ENCODE measurements at regions not wholly inside any gene's neighbourhood (a gene's known extent, or its start where the extent isn't known, plus 50 kb on each side); places are given as distances from the start of the nearest gene placed in this dataset.
"Not testable (repeated sequence)": the region's sequence is repeated elsewhere in the genome, so short reads cannot be mapped to it uniquely, and the experiment has no call there.

- no peak for DNase-seq (ENCODE audit: low read depth)
Measured at GRCh38 chr1:43108080-43108479, 64.0 kb downstream of the EBNA1BP2 start.

- DNase-seq (ENCODE audit: low read depth): no peak
Measured at GRCh38 chr1:43107664-43108063, 64.4 kb downstream of the EBNA1BP2 start.

GRCh38 chr1:43104027-43104763 is 67.9 kb downstream of the EBNA1BP2 start:
- no peak for DNase-seq (ENCODE audit: low read depth)

- DNase-seq (ENCODE audit: low read depth): no peak
Measured at GRCh38 chr1:43101061-43101460, 71.0 kb downstream of the EBNA1BP2 start.

- no peak for DNase-seq (ENCODE audit: low read depth)
Measured at GRCh38 chr1:43098200-43098599, 73.9 kb downstream of the EBNA1BP2 start.

- not testable (repeated sequence) for DNase-seq (ENCODE audit: low read depth)
Measured at GRCh38 chr1:43096528-43096927, 75.6 kb downstream of the EBNA1BP2 start.

- not testable (repeated sequence) for DNase-seq (ENCODE audit: low read depth)
Measured at GRCh38 chr1:43090812-43091211, 81.3 kb downstream of the EBNA1BP2 start.

- DNase-seq (ENCODE audit: low read depth): not testable (repeated sequence)
Measured at GRCh38 chr1:43090157-43090556, 81.9 kb downstream of the EBNA1BP2 start.

- DNase-seq (ENCODE audit: low read depth): no peak
Measured at GRCh38 chr1:43083375-43083891, 88.7 kb downstream of the EBNA1BP2 start.

GRCh38 chr1:43082740-43083139 is 89.3 kb downstream of the EBNA1BP2 start:
- no peak for DNase-seq (ENCODE audit: low read depth)

GRCh38 chr1:43077273-43077672 is 94.8 kb downstream of the EBNA1BP2 start:
- DNase-seq (ENCODE audit: low read depth): no peak

- DNase-seq (ENCODE audit: low read depth): no peak
Measured at GRCh38 chr1:43074709-43075108, 97.4 kb downstream of the EBNA1BP2 start.

GRCh38 chr1:43074244-43074643 is 97.8 kb downstream of the EBNA1BP2 start:
- no peak for DNase-seq (ENCODE audit: low read depth)

- peak; percentile 45 for DNase-seq (ENCODE audit: low read depth)
Measured at GRCh38 chr1:43073490-43074230, 98.4 kb downstream of the EBNA1BP2 start.

GRCh38 chr1:43072314-43072713 is 99.8 kb downstream of the EBNA1BP2 start:
- no peak for DNase-seq (ENCODE audit: low read depth)

- no peak for DNase-seq (ENCODE audit: low read depth)
Measured at GRCh38 chr1:43071241-43071640, 100.8 kb downstream of the EBNA1BP2 start.

GRCh38 chr1:43069461-43070050 is 102.5 kb downstream of the EBNA1BP2 start:
- DNase-seq (ENCODE audit: low read depth): no peak

- no peak for DNase-seq (ENCODE audit: low read depth)
Measured at GRCh38 chr1:43068911-43069310, 103.2 kb downstream of the EBNA1BP2 start.

- no peak for DNase-seq (ENCODE audit: low read depth)
Measured at GRCh38 chr1:43067977-43068751, 103.9 kb downstream of the EBNA1BP2 start.

- DNase-seq (ENCODE audit: low read depth): no peak
Measured at GRCh38 chr1:43067233-43067745, 104.8 kb downstream of the EBNA1BP2 start.

- DNase-seq (ENCODE audit: low read depth): no peak
Measured at GRCh38 chr1:43066578-43066977, 105.5 kb downstream of the EBNA1BP2 start.
